T-helper 2 cell treated with Interferon-gamma antibody and Interleukin-4, amounts not matched to agents 5 μg/mL and 100 μg/mL, for 36 hours (primary cell): ENCODE measurements at regions not wholly inside any gene's neighbourhood (a gene's known extent, or its start where the extent isn't known, plus 50 kb on each side); places are given as distances from the start of the nearest gene placed in this dataset.

Experiments used
- DNase-seq: peaks from one replicate; pipeline ENCODE4 v3.0.0; 2021; ENCODE audit warnings: low spot score
- H3K27ac Mint-ChIP-seq: one replicate; pipeline ENCODE4 v1.8.0; 2021; ENCODE audit warnings: mild to moderate bottlenecking, mixed read lengths
- H3K27me3 Mint-ChIP-seq: one replicate; pipeline ENCODE4 v1.8.0; 2021; ENCODE audit warnings: low read depth, mixed read lengths
- H3K36me3 Mint-ChIP-seq: one replicate; pipeline ENCODE4 v1.8.0; 2021; ENCODE audit warnings: low read depth, mixed read lengths
- H3K4me1 Mint-ChIP-seq: one replicate; pipeline ENCODE4 v1.8.0; 2021; ENCODE audit warnings: low read depth, mixed read lengths
- H3K4me3 Mint-ChIP-seq: one replicate; pipeline ENCODE4 v1.8.0; 2022; ENCODE audit warnings: mild to moderate bottlenecking, moderate library complexity, mixed read lengths
- H3K9me3 Mint-ChIP-seq: one replicate; pipeline ENCODE4 v1.8.0; 2021; ENCODE audit warnings: mixed read lengths

GRCh38 chr7:35477609-35478008 lies 217.3 kb downstream of the HERPUD2 start:
- no peak for DNase-seq
- Mint-ChIP-seq H3K9me3 (peaks cover 7% of the 10 kb centered on the region), H3K27ac (no peak overlapping the region), H3K36me3 (no peaks in the 10 kb centered on the region), H3K27me3 (peaks cover 9% of the 10 kb centered on the region), H3K4me1 (no peaks in the 10 kb centered on the region), H3K4me3 (no peak overlapping the region)

GRCh38 chr7:35474100-35474499 lies 220.2 kb upstream of the TBX20 start:
- Mint-ChIP-seq H3K4me3 (no peak overlapping the region), H3K27ac (no peak overlapping the region), H3K9me3 (peaks cover 7% of the 10 kb centered on the region), H3K4me1 (no peaks in the 10 kb centered on the region), H3K36me3 (no peaks in the 10 kb centered on the region), H3K27me3 (peaks cover 8% of the 10 kb centered on the region)
- DNase-seq, result no peak

GRCh38 chr7:35468606-35469005 lies 214.7 kb upstream of the TBX20 start:
- no peak overlapping the region for H3K4me3 Mint-ChIP-seq
- peaks cover 5% of the 10 kb centered on the region for H3K27me3 Mint-ChIP-seq
- H3K9me3 Mint-ChIP-seq, result no peaks in the 10 kb centered on the region

GRCh38 chr7:35467456-35467978 lies 213.6 kb upstream of the TBX20 start:
- Mint-ChIP-seq H3K4me1 (no peaks in the 10 kb centered on the region), H3K36me3 (no peaks in the 10 kb centered on the region), H3K27ac (no peak overlapping the region), H3K4me3 (no peak overlapping the region), H3K27me3 (peaks cover 5% of the 10 kb centered on the region), H3K9me3 (peaks cover 4% of the 10 kb centered on the region)
- DNase-seq, result no peak

More at GRCh38 chr7:35468606-35469005, 214.7 kb upstream of the TBX20 start:
- no peak for DNase-seq
- no peaks in the 10 kb centered on the region for H3K4me1 Mint-ChIP-seq
- H3K27ac Mint-ChIP-seq, result no peak overlapping the region
- no peaks in the 10 kb centered on the region for H3K36me3 Mint-ChIP-seq

GRCh38 chr7:35465791-35466336 lies 212.0 kb upstream of the TBX20 start:
- Mint-ChIP-seq H3K4me3 (no peak overlapping the region), H3K36me3 (no peaks in the 10 kb centered on the region), H3K27me3 (peaks cover 3% of the 10 kb centered on the region), H3K9me3 (peaks cover 4% of the 10 kb centered on the region), H3K4me1 (no peaks in the 10 kb centered on the region), H3K27ac (no peak overlapping the region)
- no peak for DNase-seq

GRCh38 chr7:35463751-35464150 lies 209.9 kb upstream of the TBX20 start:
- Mint-ChIP-seq H3K4me3 (no peak overlapping the region), H3K27ac (no peak overlapping the region), H3K36me3 (no peaks in the 10 kb centered on the region), H3K27me3 (peaks cover 3% of the 10 kb centered on the region), H3K9me3 (peaks cover 4% of the 10 kb centered on the region), H3K4me1 (no peaks in the 10 kb centered on the region)
- no peak for DNase-seq

GRCh38 chr7:35463176-35463700 lies 209.3 kb upstream of the TBX20 start:
- H3K27me3 Mint-ChIP-seq, result peaks cover 5% of the 10 kb centered on the region
- DNase-seq, result no peak
- peaks cover 4% of the 10 kb centered on the region for H3K9me3 Mint-ChIP-seq
- H3K4me3 Mint-ChIP-seq, result no peak overlapping the region
- H3K27ac Mint-ChIP-seq, result no peak overlapping the region
- H3K4me1 Mint-ChIP-seq, result no peaks in the 10 kb centered on the region
- H3K36me3 Mint-ChIP-seq, result no peaks in the 10 kb centered on the region

GRCh38 chr7:35454575-35455385 lies 200.9 kb upstream of the TBX20 start:
- Mint-ChIP-seq H3K27me3 (peaks cover 28% of the 10 kb centered on the region), H3K36me3 (no peaks in the 10 kb centered on the region), H3K9me3 (no peaks in the 10 kb centered on the region), H3K4me3 (no peak overlapping the region), H3K4me1 (peaks cover 2% of the 10 kb centered on the region), H3K27ac (no peak overlapping the region)
- no peak for DNase-seq

- Mint-ChIP-seq H3K4me3 (no peak overlapping the region), H3K36me3 (no peaks in the 10 kb centered on the region), H3K4me1 (peaks cover 2% of the 10 kb centered on the region), H3K9me3 (no peaks in the 10 kb centered on the region), H3K27me3 (peaks cover 26% of the 10 kb centered on the region), H3K27ac (no peak overlapping the region)
- no peak for DNase-seq
Measured at GRCh38 chr7:35450456-35451214, 196.7 kb upstream of the TBX20 start.

- H3K36me3 Mint-ChIP-seq, result no peaks in the 10 kb centered on the region
- no peak overlapping the region for H3K4me3 Mint-ChIP-seq
- H3K9me3 Mint-ChIP-seq, result no peaks in the 10 kb centered on the region
- H3K27me3 Mint-ChIP-seq, result peaks cover 8% of the 10 kb centered on the region
- H3K27ac Mint-ChIP-seq, result no peak overlapping the region
- DNase-seq, result no peak
- H3K4me1 Mint-ChIP-seq, result no peaks in the 10 kb centered on the region
Measured at GRCh38 chr7:35448486-35448885, 194.6 kb upstream of the TBX20 start.

- DNase-seq, result no peak
- no peak overlapping the region for H3K4me3 Mint-ChIP-seq
Measured at GRCh38 chr7:35446091-35446490, 192.2 kb upstream of the TBX20 start.

GRCh38 chr7:35437619-35438275 lies 183.8 kb upstream of the TBX20 start:
- no peaks in the 10 kb centered on the region for H3K4me1 Mint-ChIP-seq

More at GRCh38 chr7:35446091-35446490, 192.2 kb upstream of the TBX20 start:
- no peaks in the 10 kb centered on the region for H3K9me3 Mint-ChIP-seq
- H3K27ac Mint-ChIP-seq, result no peak overlapping the region
- peaks cover 7% of the 10 kb centered on the region for H3K27me3 Mint-ChIP-seq
- H3K4me1 Mint-ChIP-seq, result no peaks in the 10 kb centered on the region
- H3K36me3 Mint-ChIP-seq, result no peaks in the 10 kb centered on the region

GRCh38 chr7:35436452-35436851 lies 182.6 kb upstream of the TBX20 start:
- H3K36me3 Mint-ChIP-seq, result no peaks in the 10 kb centered on the region
- no peak overlapping the region for H3K4me3 Mint-ChIP-seq

More at GRCh38 chr7:35437619-35438275, 183.8 kb upstream of the TBX20 start:
- Mint-ChIP-seq H3K27ac (no peak overlapping the region), H3K4me3 (no peak overlapping the region), H3K9me3 (no peaks in the 10 kb centered on the region), H3K36me3 (no peaks in the 10 kb centered on the region), H3K27me3 (peaks cover 3% of the 10 kb centered on the region)
- no peak for DNase-seq

More at GRCh38 chr7:35436452-35436851, 182.6 kb upstream of the TBX20 start:
- H3K9me3 Mint-ChIP-seq, result no peaks in the 10 kb centered on the region
- no peaks in the 10 kb centered on the region for H3K4me1 Mint-ChIP-seq
- H3K27me3 Mint-ChIP-seq, result peaks cover 4% of the 10 kb centered on the region
- no peak for DNase-seq
- H3K27ac Mint-ChIP-seq, result no peak overlapping the region
